Lower leg skin (tissue), 4 donors: ENCODE measurements at regions not wholly inside any gene's neighbourhood (a gene's known extent, or its start where the extent isn't known, plus 50 kb on each side); places are given as distances from the start of the nearest gene placed in this dataset.

Experiments
- DNase-seq, 2 donors: peaks; one replicate each; pipeline ENCODE4 v3.0.0-alpha.2; 2019; ENCODE audit warnings: low spot score in 2 of 2
- H3K4me3 ChIP-seq: fragments of 200-600 bp; sonication (generic); 2 replicates; pipeline ENCODE4 v1.5.1; 2017; ENCODE audit warnings: mild to moderate bottlenecking, low read depth; ENCODE audit not compliant: poor library complexity, severe bottlenecking
- CTCF ChIP-seq, 3 donors: fragments of 450-650 bp; IDR thresholded peaks; one replicate each; pipeline ENCODE4 v1.5.1; 2016; ENCODE audit warnings: antibody characterized with exemption in 3 of 3, mild to moderate bottlenecking in 3 of 3, moderate library complexity in 2 of 3
- POLR2A ChIP-seq, 2 donors: fragments of 450-650 bp; IDR thresholded peaks; one replicate each; pipeline ENCODE4 v1.6.1; 2016 to 2017; ENCODE audit warnings: antibody characterized with exemption in 2 of 2, mild to moderate bottlenecking in 1 of 2, moderate library complexity in 1 of 2
- WGBS, 2 donors: methylation state at CpG; one replicate each; pipeline ENCODE4 v1.1.5; 2018; 5-methylcytosine and 5-hydroxymethylcytosine counted together
- intact Hi-C: fragments of 100-400 bp; cut with DNase I; formaldehyde crosslinking; loops from one replicate; pipeline ENCODE4 v1.15.0; 2023; ENCODE audit warnings: low total_unique reads

GRCh38 chr1:70915258-70916033, 132.2 kb downstream of the PTGER3 start:
- TF ChIP-seq POLR2A (IDR thresholded peaks at IDR 0.05) (no peak), CTCF (IDR thresholded peaks at IDR 0.05) (no peak)
- WGBS, 2 donors, result 34 to 37% methylated on average over 2 of the region's 2 CpGs
- DNase-seq, result no peak
- H3K4me3 ChIP-seq, result no peak overlapping the region
- intact Hi-C loops, result no loop called here

GRCh38 chr1:70916034-70916427, 131.6 kb downstream of the PTGER3 start:
- WGBS, 2 donors, result 22 to 32% methylated on average over 2 of the region's 2 CpGs
- DNase-seq, result no peak
- intact Hi-C loops, result no loop called here
- TF ChIP-seq CTCF (IDR thresholded peaks at IDR 0.05), result no peak
- TF ChIP-seq POLR2A (IDR thresholded peaks at IDR 0.05), result no peak
- no peak overlapping the region for H3K4me3 ChIP-seq

- TF ChIP-seq CTCF (IDR thresholded peaks at IDR 0.05) (no peak), POLR2A (IDR thresholded peaks at IDR 0.05) (no peak)
- no peak overlapping the region for H3K4me3 ChIP-seq
- 74 to 91% methylated on average over 1 of the region's 1 CpG for WGBS, 2 donors
- no peak for DNase-seq
- intact Hi-C loops, result no loop called here
Observed at GRCh38 chr1:70919706-70920323, 127.8 kb downstream of the PTGER3 start.
